Common myeloid progenitor, CD34-positive (primary cell): ENCODE measurements at regions not wholly inside any gene's neighbourhood (a gene's known extent, or its start where the extent isn't known, plus 50 kb on each side); places are given as distances from the start of the nearest gene placed in this dataset.
A peak's percentile ranks its signal among the peaks of the same experiment; 100 is the strongest.

Source experiments
- CTCF ChIA-PET: fragments of 350-600 bp; sonication (Branson Sonifier 250); formaldehyde crosslinking; loops from one replicate; lab custom pipeline; 2021; ENCODE audit warnings: antibody characterized with exemption; lab: Charles Lee
- POLR2A ChIA-PET: fragments of 350-600 bp; sonication (Branson Sonifier 250); formaldehyde crosslinking; loops from one replicate; lab custom pipeline; 2021; ENCODE audit warnings: antibody characterized with exemption; lab: Charles Lee
- DNase-seq, 3 donors: peaks; one replicate each; pipeline versions ENCODE4 v3.0.0 to v3.0.0-alpha.2; 2013
- H3K27ac ChIP-seq, 2 experiments: 1 replicate in 1 of 2; 2 replicates in 1 of 2; pipeline ENCODE4 v1.7.0; 2013; ENCODE audit warnings: inconsistent platforms in 2 of 2, low read length in 2 of 2, mild to moderate bottlenecking in 2 of 2, low read depth in 1 of 2, moderate library complexity in 1 of 2; ENCODE audit not compliant: severe bottlenecking in 2 of 2, insufficient read depth in 1 of 2, poor library complexity in 1 of 2
- H3K27me3 ChIP-seq, 5 experiments: replicated peaks in 2 of 5; 1 replicate in 3 of 5; 2 replicates in 2 of 5; pipeline versions ENCODE4 v1.6.1 to v1.7.0; 2013; ENCODE audit warnings: low read length in 4 of 5, mild to moderate bottlenecking in 2 of 5, moderate library complexity in 2 of 5, inconsistent platforms in 1 of 5; ENCODE audit not compliant: insufficient read depth in 5 of 5, control insufficient read depth in 4 of 5
- H3K36me3 ChIP-seq, 4 experiments: 1 replicate in 2 of 4; 2 replicates in 2 of 4; pipeline versions ENCODE4 v1.6.1 to v1.7.0; 2013; ENCODE audit warnings: low read length in 3 of 4, control low read depth in 1 of 4, mild to moderate bottlenecking in 1 of 4; ENCODE audit not compliant: control insufficient read depth in 4 of 4, insufficient read depth in 4 of 4
- H3K4me1 ChIP-seq, 4 experiments: 1 replicate in 3 of 4; 2 replicates in 1 of 4; pipeline versions ENCODE4 v1.6.1 to v1.7.1; 2013; ENCODE audit warnings: low read length in 3 of 4, mild to moderate bottlenecking in 3 of 4, control low read depth in 1 of 4, inconsistent platforms in 1 of 4, moderate library complexity in 1 of 4; ENCODE audit not compliant: control insufficient read depth in 4 of 4, insufficient read depth in 4 of 4; ENCODE audit errors: control extremely low read depth in 1 of 4
- H3K4me3 ChIP-seq, 7 experiments: 1 replicate in 4 of 7; 2 replicates in 3 of 7; pipeline versions ENCODE4 v1.5.1 to v1.7.0; 2013; ENCODE audit warnings: mild to moderate bottlenecking in 7 of 7, low read length in 6 of 7, moderate library complexity in 6 of 7, inconsistent platforms in 2 of 7, low read depth in 2 of 7, control low read depth in 1 of 7; ENCODE audit not compliant: insufficient read depth in 4 of 7, control insufficient read depth in 1 of 7; ENCODE audit errors: extremely low read depth in 1 of 7
- H3K9me3 ChIP-seq, 5 experiments: 1 replicate in 4 of 5; 2 replicates in 1 of 5; pipeline versions ENCODE4 v1.6.1 to v1.7.1; 2013; ENCODE audit warnings: low read length in 4 of 5, mild to moderate bottlenecking in 2 of 5, inconsistent platforms in 1 of 5, low read depth in 1 of 5, moderate library complexity in 1 of 5; ENCODE audit not compliant: control insufficient read depth in 4 of 5, insufficient read depth in 2 of 5; ENCODE audit errors: control extremely low read depth in 1 of 5
- WGBS: methylation state at CpG from one replicate; pipeline ENCODE4 v1.1.5; 2013; ENCODE audit not compliant: insufficient coverage; 5-methylcytosine and 5-hydroxymethylcytosine counted together

DNA sequence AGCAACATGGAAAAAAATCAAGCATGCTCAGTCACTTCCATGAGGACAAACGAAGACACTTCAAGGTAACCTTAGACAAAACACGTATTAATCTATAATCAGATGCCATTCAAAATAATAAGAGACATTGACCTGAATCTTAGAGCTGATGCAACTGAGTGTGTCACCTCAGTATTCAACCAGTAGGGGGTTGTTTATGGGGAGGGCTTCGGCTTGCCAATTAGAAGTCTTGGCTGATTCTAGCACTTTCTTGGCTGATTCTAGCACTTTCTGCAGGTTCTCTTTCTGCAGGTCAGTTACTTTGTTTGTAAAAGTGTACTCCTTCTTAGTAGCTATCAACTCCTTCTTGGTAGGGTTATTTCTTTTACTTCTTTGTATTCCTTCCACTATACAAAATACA, 317.6 kb downstream of the ENC1 start:
- POLR2A ChIA-PET: no interaction called here
- H3K9me3 ChIP-seq: no peaks in the 10 kb centered on the region
- no peak overlapping the region for H3K4me3 ChIP-seq
- H3K4me1 ChIP-seq: peaks cover 0 to 13% (median 11%) of the 10 kb centered on the region in 4 experiments
- CTCF ChIA-PET: interaction anchor here (1.0 to 2.8 kb wide), 5 partner anchors 8 to 320 kb away, joined by 3 to 9 read pairs (median 3); no protein-coding TSS in a partner anchor
- H3K36me3 ChIP-seq: no peaks in the 10 kb centered on the region
- H3K27ac ChIP-seq: no peak overlapping the region
- peak in 1 of 3 donors; percentile 17 for DNase-seq
- H3K27me3 ChIP-seq: peaks cover 0 to 77% (median 35%) of the 10 kb centered on the region in 5 experiments
- 100% methylated on average over 1 of the region's 3 CpGs for WGBS

DNA sequence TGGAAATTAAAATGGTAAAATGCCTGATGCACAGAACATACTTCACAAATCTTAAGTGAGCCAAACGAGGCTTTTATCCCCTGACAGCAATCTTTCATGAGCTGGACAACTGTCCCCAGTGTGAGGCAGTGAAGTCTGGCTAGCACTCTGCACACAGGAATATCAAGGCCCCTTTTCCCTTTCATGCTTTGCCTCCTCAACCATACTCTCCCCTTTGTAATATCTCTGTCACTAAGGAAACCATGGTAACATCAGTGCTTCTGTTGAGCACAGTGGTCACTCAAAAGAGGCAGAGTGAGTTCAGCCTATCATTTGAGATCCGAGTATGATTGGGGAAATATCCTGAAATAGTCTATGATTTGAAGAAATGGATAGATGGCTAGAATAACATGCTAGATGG, 318.3 kb downstream of the ENC1 start:
- Histone ChIP-seq H3K4me3 (no peak overlapping the region), H3K4me1 (peaks cover 0 to 10% (median 8%) of the 10 kb centered on the region in 4 experiments), H3K9me3 (no peaks in the 10 kb centered on the region), H3K27me3 (peaks cover 0 to 83% (median 35%) of the 10 kb centered on the region in 5 experiments), H3K27ac (no peak overlapping the region), H3K36me3 (no peaks in the 10 kb centered on the region)
- whole genome bisulfite sequencing: 96% methylated on average over 2 of the region's 2 CpGs
- no peak for DNase-seq
- CTCF ChIA-PET: interaction anchor here (2.8 kb wide), 1 partner anchor 10 kb away, joined by 9 read pairs; no protein-coding TSS in a partner anchor
- POLR2A ChIA-PET: no interaction called here

DNA sequence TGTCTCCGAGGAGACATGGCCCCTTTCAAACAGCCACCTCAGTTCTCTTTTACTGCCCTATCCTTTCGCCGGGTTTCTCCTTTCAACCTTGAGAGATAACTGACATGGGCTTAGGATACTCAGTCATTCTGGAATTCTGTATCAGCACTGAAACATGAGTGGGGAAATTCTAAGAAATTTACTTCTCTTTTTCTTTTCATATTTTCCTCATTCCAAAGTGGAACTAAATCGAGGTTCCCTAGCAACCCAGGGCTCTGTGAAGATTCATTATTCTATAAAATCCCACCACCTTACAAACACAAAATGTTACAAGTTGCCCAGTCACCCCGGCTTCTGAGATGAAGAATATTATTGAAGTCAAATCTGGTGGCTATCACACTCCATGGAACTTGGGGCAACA, 319.2 kb downstream of the ENC1 start:
- ChIA-PET POLR2A (no interaction called here), CTCF (no interaction called here)
- DNase-seq: no peak
- Histone ChIP-seq H3K9me3 (no peaks in the 10 kb centered on the region), H3K36me3 (no peaks in the 10 kb centered on the region), H3K27ac (no peak overlapping the region), H3K4me1 (peaks cover 0 to under 1% (median under 1%) of the 10 kb centered on the region in 4 experiments), H3K4me3 (no peak overlapping the region), H3K27me3 (peaks cover 0 to 88% (median 37%) of the 10 kb centered on the region in 5 experiments)
- WGBS: 90% methylated on average over 4 of the region's 5 CpGs

DNA sequence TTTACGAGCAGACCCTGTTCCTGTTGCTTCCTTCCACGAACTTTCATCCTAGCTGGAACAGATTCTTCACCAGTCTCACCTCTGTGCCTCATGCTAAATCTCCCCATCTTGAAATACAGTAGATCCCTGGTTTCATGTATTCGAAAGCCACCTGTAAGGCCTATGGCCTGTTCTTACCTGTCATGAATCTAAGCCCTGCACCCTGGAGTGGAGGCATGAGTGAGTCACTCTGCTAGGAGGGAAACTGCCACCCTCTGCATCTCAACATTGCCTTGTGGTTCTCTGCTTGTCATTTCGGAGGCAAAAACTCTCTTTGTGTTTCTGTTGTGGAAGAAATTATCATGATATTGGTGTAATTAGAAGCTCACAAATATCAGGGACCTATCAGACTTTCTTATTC, 320.0 kb downstream of the ENC1 start:
- H3K4me1 ChIP-seq: peaks cover 0 to 5% (median 0%) of the 10 kb centered on the region in 4 experiments
- ChIA-PET CTCF (interaction anchor here (0.7 kb wide), 1 partner anchor 9 kb away, joined by 3 read pairs; no protein-coding TSS in a partner anchor), POLR2A (no interaction called here)
- WGBS: 100% methylated on average over 2 of the region's 4 CpGs
- H3K9me3 ChIP-seq: no peaks in the 10 kb centered on the region
- H3K27me3 ChIP-seq: peaks cover 0 to 89% (median 35%) of the 10 kb centered on the region in 5 experiments
- DNase-seq: no peak
- H3K27ac ChIP-seq: no peak overlapping the region
- H3K4me3 ChIP-seq: no peak overlapping the region
- H3K36me3 ChIP-seq: no peaks in the 10 kb centered on the region

DNA sequence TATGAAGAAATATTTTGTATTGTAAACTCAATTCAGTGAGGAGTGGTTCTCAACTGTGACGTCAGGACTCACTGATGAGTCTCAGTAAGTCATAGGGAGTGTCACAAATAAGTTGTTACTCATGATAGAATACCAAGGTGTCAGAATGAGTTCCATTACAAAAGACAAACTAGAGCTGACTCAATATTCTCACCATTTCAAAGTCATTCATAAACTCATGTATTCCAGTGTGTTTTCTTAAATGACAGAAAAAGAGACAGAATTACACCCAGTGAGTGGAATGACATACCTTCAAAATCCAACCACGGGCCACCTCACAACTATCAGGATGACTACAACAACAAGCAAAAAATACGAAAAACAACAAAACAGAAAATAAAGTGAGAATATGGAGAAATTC, 321.5 kb downstream of the ENC1 start:
- Histone ChIP-seq H3K27ac (no peak overlapping the region), H3K27me3 (peaks cover 0 to 82% (median 29%) of the 10 kb centered on the region in 5 experiments), H3K9me3 (no peaks in the 10 kb centered on the region), H3K4me3 (no peak overlapping the region), H3K4me1 (peaks cover 0 to 5% (median 0%) of the 10 kb centered on the region in 4 experiments), H3K36me3 (no peaks in the 10 kb centered on the region)
- CTCF ChIA-PET: interaction anchor here (0.6 kb wide), 1 partner anchor 246 kb away, joined by 3 read pairs; no protein-coding TSS in a partner anchor
- no peak for DNase-seq
- 100% methylated on average over 1 of the region's 3 CpGs for WGBS
- POLR2A ChIA-PET: no interaction called here

DNA sequence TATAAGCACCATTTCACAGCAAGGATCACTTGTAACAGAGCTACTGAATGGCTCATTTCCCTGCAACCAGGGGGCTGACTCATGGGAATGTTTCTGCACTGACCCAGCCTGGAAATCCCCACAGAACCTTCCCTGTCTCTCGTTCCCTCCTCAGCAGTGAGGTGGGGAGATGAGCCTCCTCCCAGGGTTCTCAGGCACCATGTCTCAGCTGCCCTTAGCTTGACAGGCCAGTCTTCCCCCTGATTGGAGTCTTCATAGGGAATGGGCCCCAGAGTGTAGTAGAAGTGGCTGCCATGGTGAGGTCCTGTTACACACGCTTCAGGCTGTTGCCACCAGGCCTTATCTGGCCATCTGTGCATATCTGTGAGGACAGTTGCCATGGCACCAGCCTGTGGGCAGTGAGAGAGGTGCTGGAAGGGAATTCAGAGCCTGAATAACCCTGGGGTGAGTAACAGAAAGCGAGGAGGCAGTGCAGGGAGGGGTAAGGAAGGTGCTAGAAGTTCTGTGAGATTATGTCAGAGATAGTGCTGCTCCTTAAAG, 324.4 kb downstream of the ENC1 start:
- Histone ChIP-seq H3K27ac (no peak overlapping the region), H3K27me3 (peaks cover 3 to 69% (median 16%) of the 10 kb centered on the region in 5 experiments), H3K36me3 (no peaks in the 10 kb centered on the region), H3K4me1 (peaks cover 0 to 5% (median 0%) of the 10 kb centered on the region in 4 experiments), H3K9me3 (no peaks in the 10 kb centered on the region), H3K4me3 (no peak overlapping the region)
- peak; percentile 29 to 66 (median 61) for DNase-seq
- 47% methylated on average over 2 of the region's 3 CpGs for WGBS
- ChIA-PET POLR2A (no interaction called here), CTCF (interaction anchor here (0.9 to 1.4 kb wide), 2 partner anchors 8 to 25 kb away, joined by 3 to 6 read pairs; no protein-coding TSS in a partner anchor)

DNA sequence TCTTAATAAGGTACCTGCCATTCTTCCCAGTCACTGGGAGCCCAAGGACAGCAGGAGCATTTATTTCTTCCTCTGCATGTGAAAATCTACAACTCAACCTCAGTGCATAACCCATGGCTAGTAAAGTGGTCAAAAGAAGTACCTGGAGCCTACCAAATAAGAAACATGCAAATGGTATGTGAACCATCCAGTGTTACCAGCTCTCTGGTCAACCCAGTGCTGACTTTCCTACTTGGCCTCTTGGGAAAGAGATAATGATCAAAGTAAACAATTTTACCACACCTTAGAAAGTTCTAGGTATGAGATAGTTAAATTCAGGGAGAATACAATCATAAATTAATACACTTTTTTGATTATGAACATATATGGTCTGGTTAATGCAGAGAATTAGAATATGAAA, 325.6 kb downstream of the ENC1 start:
- Histone ChIP-seq H3K27me3 (peaks cover 3 to 66% (median 12%) of the 10 kb centered on the region in 5 experiments), H3K9me3 (no peaks in the 10 kb centered on the region), H3K36me3 (no peaks in the 10 kb centered on the region), H3K27ac (no peak overlapping the region), H3K4me1 (peaks cover 0 to 5% (median 0%) of the 10 kb centered on the region in 4 experiments), H3K4me3 (no peak overlapping the region)
- no peak for DNase-seq
- POLR2A ChIA-PET: no interaction called here
- CTCF ChIA-PET: interaction anchor here (1.0 to 1.4 kb wide), 2 partner anchors 9 to 10 kb away, joined by 3 to 6 read pairs; no protein-coding TSS in a partner anchor
